COLO668 (cell line): ENCODE measurements at regions not wholly inside any gene's neighbourhood (a gene's known extent, or its start where the extent isn't known, plus 50 kb on each side); places are given as distances from the start of the nearest gene placed in this dataset.

ENCODE experiments used
- DNase-seq: peaks from one replicate; lab custom pipeline; 2025; ENCODE audit not compliant: unreplicated experiment; lab: John Stamatoyannopoulos, UW

DNA sequence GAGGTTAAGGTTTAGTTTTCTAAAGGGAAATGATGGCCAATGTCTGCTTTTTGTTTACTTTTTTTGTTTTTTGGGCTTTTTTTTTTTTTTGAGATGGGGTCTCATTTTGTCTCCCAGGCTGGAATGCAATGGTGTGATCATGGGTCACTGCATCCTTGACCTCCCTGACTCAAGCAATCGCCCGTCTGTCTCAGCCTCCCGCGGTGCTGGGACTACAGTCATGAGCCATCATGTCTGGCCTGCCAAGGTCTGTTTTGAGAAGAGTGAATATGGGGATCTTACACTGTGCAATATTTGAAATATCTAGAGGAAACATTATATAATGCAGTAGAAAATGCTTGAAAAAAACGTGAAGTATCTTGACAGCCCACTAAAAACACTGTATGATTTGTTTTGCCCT is 162.5 kb downstream of the GASK1B start:
- DNase-seq: no peak

DNA sequence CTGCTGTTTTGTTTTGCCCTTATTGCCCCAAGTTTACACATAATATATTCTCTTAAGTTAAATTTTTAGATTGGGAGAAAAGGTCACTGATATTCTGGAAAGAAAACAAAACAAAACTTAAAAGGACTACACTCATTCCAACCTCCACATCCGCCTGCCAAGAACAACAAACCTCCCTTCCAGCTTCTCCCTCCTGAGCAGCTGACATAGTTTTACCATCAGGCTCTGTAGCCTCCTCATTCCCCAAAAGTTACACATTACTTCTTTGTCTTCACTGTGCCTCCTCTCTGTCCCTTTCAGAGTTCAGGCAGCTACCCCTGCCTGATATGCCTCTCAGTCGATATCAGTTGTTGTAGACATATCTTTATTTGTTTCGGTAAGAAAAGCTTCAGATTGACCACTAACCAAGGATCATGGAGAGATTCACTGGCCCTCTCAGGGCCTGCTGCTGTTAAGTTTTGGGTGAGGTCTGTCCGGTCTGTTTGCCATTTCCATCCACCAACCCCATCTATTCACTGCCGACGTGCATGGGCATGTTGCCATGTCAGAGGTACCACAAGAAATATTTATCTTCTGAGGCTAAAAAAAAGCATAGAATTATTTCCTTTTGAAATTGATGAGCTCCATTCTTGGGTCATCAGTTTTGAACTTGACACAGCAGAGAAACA is 164.1 kb downstream of the GASK1B start:
- no peak for DNase-seq

DNA sequence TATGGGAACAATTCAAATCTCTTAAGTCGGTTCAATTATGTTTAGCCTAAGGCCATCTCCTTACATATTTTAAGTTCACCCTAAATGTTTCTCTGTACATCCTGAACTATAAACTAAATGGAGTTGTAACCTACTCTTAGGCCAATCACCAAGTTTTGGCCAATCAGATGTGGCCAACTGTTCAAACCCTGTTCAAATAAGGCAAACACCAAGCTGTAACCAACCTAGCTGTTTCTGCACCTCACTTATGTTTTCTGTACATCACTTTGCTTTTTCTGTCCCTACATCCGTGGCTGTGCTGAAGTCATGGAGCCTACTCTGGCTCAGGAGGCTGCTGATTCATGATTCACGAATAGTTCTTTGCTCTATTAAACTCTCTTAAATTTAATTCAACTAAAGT is 165.3 kb downstream of the GASK1B start:
- DNase-seq: no peak

DNA sequence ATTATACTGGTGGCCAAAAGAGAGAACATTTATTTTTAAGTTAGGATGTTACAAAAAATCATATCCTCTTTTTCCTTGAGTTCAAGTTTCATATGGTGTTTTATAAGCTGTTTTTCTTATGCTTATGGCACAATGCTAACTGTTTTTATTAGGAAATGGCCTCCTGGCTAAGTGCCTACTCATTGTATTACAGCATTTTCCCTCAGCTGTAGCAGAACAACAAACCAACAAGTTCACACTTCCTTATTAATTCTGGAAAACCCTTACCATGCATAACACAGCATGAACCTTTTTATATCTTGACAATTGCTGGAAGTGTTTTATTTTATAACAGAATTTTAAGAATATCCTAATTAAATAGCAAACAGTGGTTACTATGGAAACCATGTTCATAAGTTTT is 165.8 kb downstream of the GASK1B start:
- no peak for DNase-seq

DNA sequence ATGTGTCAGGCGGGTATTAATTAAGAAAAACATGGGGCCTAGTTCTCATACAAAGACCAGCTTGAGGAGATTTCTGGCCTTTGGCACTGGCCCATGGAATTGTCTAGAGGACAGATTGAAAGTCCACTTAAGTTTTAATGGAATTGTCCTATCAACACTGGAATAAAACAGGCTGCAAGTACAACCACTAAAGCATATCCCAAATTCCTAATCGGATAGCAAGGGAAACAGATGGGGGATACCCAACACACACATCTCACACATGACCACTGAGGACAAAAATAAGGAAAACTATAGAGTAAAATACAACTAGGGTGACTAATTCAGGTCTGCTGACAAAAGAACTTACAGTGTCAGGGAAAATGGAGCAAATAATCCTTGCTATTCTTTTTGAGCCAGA is 167.8 kb downstream of the GASK1B start:
- DNase-seq: no peak

DNA sequence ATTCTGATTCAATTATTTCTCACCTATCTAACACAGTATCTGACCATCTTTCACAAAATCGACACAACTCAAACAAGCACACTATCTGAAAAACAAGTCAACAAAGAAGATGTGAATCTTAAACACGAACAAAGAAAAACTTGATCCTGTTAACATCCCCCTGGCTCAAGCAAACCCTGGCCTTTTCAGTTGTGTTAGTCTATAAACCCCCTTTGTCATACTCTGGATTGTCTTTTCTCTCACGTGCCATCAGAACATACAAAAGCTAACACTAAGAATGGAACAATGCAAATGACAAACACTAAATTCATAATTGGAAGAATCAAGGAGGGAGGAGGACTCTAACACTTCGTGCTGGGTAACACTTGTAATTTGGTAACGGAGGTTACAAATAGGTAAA is 168.7 kb downstream of the GASK1B start:
- no peak for DNase-seq

DNA sequence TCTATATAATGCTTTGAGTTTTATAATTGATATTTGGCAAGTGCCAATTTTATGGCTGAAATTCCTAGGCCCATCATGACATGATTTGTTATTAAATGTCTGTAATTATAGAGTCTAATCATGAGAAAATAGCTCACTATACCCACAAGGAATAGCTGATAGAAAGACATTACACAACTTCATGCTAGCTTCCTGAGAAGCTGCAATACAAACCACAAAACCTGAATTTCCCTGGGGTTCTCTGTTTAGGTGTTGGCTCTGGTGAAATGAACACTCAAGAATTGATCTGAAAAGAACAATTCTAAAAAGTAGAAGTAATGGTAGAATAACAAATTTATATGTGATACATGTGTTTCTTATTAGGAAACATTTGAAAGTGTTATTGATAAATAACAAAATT is 169.6 kb downstream of the GASK1B start:
- DNase-seq: no peak

DNA sequence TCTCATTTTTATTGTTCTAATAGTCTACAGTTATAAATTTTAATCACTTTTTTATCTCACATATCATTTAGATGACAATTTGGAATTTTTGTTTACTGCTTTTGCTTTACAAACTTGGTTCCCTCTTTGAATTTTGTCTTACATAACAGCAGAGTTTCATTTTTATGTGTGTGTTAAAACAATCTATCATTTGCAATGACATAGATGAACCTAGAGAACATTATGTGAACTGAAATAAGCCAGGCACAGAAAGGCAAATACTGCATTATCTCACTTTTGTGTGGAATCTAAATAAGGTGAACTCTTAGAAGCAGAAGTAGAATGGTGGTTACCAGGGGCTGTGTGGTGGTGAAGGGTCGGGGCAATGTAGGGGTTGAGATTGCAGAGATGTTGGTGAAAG is 170.7 kb downstream of the GASK1B start:
- DNase-seq: no peak

DNA sequence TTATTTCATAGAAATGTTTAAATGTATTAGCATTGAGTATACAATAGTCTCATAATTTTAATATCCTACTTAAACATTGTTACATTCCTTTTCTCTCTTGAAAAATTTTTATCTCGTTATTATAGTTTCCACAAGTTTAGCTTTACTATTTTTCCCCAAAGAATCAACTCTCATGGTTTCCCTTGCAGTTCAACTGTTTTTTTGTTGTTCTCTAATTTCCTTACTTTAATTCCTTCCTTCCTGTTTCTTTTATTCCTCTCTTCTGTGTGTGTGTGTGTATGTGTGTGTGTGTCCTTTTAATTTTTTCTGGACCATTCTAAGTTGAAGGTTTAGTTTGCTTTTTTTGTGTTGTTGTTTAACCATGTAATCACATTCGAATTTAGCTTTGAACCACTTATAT is 171.1 kb downstream of the GASK1B start:
- no peak for DNase-seq

DNA sequence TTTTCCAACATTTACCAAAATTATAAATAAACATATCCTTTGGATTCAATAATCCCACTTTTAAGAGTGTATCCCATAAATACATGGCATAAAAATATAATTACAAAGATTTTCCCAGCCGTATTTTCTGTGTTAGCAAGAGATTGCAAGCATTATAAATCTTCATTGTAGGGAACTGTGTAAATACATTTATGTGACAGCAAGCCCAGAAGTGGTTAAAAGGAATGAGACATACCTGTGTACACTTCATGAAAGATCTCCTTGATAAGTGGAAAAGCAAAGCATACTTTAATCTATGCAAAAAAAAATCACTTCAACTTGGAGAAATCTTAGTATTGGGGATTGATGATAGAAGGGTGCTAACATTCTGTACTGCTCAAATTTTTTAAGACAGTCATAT is 173.1 kb downstream of the GASK1B start:
- DNase-seq: no peak

DNA sequence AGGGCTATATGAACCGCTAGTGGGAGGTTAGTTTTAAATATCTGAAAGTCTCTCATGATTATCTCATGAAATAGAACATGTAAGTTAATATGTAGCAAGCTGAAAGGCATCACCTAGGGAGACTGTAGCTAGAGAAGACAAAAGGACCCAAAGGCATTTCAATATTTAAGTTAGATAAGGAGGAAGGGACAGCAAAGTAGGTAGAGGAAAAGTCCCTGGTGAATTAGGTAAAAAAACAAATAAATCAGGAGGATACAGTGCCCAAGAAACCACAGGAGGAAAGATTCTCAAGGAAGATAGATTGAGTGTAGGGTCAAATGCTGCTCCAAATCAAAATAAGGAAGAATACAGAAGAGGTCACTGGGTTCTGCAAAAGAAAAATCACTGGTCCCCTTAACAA is 175.5 kb downstream of the GASK1B start:
- no peak for DNase-seq

DNA sequence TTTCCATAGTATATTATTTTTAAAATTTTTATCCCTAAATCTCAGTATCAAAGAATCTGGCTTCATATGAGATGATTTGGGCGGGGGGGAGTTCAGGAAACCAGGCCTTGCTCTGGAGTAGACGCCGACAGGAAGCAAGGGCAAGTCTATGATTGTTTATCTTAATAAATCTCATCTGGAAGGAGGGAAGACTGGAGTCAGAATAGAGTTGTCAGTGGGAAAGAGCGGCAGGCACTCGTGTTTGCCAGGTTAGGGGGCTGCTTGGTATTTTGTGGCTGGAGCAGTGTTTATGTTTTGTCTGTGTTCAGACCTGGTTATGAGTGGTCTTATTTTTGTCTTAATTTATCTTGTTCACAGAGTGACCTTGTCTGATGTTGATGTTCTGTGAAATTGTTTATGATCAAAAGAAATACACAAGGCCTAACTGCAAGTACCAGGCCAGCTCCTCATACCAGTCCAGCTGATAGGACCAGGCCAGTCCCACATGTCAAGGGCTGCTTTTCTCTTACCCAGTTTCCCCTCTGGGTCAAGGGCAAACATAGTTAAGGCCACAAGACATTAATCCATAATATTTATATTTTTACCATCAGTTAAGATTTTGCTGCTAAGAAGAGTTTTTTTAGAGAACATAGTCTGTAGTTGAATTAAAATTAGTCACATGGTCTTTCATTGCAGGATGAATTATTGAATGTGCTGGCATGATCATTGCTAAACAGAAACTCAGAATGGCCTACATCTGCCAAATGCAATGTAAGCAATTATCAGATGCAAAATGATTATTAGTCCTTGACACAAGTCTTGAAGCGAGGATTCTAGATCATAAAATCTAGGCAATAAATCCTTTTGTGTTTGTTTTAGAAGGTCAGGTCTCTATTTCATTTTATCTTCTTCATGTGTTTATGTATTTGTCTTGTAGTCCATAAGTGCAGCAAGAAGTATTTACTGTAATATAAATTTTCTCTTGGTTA is 176.5 kb downstream of the GASK1B start:
- DNase-seq: no peak

DNA sequence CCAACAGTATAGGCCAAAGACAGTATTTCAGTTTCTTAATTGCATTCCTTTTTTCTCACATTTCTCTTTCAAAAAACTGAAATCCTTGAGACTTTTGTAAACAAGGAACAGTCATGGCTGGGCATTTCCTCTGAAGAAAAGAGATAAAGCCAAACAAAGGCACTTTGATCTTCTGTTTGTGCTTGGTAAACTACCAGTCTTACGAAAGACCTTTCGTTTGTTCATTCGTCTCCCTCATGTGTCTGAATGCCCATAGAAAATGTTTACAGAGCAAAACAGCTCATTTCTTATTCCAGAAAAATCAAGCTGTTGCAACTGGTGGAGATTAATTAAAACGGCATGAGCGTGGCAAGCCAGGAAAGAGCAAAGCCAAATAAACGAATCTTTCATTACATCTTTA is 178.0 kb downstream of the GASK1B start:
- DNase-seq: no peak

DNA sequence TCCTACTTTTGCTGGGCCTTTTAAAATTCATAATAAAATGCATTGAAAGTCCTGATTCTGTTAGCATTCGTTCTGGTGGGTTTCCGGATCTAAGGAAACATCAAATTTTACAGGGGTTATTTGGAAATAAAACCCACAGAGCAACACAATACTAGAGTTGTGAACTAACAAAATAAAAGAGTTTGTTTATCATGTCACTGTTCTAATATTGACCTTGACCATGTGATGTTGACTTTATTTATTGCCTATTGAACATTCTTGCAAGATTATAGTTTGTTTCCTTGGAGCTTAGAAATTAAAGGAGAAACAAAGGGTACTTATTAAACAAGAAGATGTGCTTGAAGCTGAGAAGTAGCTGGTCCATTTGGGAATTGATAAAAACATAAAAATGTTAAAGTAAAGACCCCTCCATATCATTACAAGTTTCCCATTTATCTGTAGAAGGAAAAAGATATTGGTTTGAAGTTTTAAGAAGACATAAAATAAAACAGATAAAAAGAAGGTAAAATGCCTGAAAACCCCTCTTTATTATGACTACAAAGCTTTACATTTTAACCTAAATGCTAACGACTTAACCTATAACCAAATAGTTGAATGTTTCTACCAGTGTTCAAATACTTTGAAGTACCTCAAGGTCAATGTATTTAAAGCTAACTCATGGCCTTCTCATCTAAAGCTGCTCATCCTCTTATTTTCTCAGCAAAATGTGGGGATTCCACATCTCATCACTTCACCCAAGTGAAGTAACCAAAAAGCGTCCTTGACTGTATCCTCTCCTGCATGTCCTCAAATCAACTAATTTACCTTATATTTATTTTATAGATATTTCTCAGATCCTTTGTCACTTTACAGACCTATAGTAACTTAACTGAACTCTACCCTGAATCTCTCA is 179.6 kb downstream of the GASK1B start:
- DNase-seq: no peak

DNA sequence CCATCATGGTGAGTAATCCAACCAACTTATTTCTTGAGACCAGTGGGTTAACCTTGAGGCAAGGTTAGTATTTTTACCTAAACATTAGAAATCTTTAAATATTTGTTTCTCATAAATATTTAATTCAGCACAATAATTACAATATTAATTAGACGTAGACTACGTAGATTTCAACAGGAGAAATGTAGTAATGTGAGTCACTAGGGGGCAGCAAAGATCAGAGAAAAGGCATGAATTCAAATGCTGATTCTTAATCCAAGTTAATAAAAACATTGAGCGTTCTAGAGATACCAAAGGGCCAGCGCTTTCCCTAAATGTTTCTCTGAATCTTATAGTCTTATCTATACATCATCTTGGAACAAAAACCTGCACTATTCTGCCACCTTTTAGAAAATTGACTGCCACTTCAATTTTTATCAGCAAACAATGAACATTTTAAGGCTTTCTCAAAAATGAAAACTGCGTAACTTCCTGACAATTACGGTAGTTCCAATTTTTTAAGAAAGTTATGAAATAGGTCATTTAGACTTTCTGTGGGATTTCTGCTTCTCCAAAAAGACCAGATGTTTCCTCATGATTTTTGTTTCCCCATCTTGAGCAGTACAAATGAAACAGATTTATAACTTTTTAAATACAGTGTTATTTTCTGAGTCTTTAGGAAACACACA is 180.7 kb downstream of the GASK1B start:
- peak; percentile 40 for DNase-seq

DNA sequence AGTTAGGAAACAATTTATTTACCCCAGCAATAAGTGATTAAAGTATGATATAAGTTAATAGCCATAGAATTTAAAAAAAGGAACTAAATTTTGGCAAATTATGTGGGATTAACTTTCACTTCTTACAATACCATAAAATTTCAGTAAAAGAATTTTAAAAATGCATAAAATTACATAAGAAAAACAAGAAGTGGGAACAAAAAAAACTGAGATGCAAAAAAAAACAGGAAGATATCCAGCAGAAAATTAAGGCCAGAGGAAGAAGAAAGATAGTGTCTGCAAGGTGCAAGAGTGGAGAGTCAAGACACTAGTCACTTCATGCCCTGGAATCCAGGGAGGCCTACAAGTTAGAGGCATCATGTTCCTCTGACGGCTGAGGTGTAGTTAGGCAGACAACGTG is 184.2 kb downstream of the GASK1B start:
- DNase-seq: no peak

DNA sequence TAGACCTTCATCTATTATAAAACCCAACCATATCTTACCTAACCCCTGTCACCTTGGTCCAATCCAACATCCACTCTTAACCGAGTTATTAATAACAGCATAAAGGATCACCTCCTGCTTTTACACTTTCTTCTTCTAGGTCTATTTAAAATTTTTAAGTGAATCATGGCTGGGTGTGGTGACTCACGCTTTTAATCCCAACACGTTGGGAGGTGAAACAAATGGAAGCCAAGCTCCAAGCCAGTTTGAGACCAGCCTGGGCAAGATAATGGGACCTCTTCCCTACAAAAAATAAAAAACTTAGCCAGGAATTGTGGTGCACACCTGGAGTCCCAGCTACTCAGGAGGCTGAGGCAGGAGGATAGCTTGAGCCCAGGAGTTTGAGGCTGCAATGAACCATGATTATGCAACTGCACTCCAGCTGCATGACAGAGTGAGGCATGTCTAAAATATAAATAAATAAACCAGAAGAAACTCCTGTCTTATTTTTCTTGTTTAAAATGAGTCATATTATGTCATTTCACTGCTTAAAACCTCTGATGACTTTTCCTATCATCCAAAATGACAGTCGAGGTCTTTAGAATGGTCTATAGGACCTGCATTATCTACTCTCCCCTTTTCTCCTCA is 188.4 kb downstream of the GASK1B start:
- DNase-seq: no peak

DNA sequence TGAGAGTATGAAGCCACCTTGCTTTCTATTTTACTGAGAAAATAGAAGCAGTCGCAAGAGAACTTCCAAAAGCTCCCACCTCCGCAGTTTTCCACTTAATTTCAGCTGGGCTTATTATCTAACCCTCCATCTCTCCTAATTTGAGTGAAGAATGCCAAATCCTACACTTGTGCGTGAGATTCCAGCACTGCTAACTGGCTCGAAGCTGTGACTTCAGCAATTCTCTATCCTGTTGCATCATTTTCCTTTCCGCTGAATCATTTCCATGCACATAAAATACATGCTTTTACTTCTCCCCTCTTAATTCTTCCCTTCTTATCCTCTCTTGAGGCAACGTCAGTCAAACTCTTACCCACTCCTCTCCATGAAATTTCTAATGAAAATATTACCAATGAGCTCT is 189.5 kb downstream of the GASK1B start:
- DNase-seq: no peak

DNA sequence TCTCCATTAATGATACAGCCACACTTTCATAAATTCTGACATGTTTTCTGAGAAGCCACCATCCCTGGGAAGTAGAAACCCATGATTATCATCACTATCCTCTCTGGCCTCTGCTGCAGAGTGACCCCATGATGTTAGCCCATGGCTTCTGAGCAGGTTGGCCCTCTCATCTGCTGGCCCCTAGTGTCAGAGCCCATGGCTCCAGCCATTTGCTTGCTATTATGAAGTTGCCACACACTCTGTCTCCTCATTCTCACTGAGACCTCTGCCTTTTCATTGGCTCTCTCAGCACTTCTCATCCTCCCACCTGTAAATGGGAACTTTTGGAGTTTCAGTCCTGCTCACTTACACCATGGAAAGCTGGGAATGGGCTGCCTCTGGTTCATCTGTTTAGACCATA is 192.7 kb downstream of the GASK1B start:
- DNase-seq: no peak

DNA sequence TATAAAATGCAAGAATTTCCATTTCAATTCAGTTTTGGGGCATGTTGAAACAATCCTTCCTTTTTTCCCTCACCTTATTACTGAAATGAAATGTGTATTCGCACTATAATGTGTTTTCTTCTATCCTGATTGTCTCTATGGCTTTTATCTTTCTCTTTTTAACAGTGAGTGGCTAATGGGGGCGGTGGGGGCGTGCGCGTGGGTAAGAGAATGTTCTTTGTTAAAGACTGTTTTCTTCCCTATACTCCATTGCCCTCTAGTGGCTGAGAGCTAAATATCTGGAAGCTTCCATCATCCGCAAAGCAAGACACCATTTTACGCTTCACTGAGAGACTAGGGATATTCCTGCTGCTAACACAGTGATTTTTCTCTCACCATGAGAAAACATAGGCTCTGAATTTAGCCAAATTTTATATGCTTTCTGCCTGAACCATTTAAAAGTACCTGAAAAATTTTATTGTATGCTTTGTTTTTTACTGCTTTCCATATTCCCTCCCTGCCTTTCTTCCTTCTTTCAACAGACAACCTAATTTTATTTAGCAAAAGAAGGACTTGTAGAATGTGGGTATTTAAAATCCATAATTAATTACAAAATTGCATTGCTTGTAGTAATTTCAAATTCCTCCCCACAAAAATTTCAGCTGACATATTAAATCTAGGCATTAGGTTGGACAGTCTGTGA is 194.0 kb downstream of the GASK1B start:
- peak; percentile 38 for DNase-seq
